Ascending aorta (tissue), 2 donors: ENCODE measurements at regions not wholly inside any gene's neighbourhood (a gene's known extent, or its start where the extent isn't known, plus 50 kb on each side); places are given as distances from the start of the nearest gene placed in this dataset.

Experiments used
- DNase-seq, 2 donors: peaks; one replicate each; pipeline ENCODE4 v3.0.0-alpha.2; 2019; ENCODE audit warnings: low spot score in 2 of 2
- H3K27ac ChIP-seq, 2 donors: fragments of 200-600 bp; sonication (generic); one replicate each; pipeline ENCODE4 v1.5.1; 2016 to 2017; ENCODE audit warnings: mild to moderate bottlenecking in 1 of 2
- H3K27me3 ChIP-seq: fragments of 200-600 bp; sonication (generic); one replicate; pipeline ENCODE4 v1.5.1; 2017
- H3K36me3 ChIP-seq, 2 donors: fragments of 200-600 bp; sonication (generic); one replicate each; pipeline ENCODE4 v1.5.1; 2016
- H3K4me1 ChIP-seq, 2 donors: fragments of 200-600 bp; sonication (generic); one replicate each; pipeline ENCODE4 v1.5.1; 2016 to 2017; ENCODE audit warnings: mild to moderate bottlenecking in 1 of 2
- H3K4me3 ChIP-seq, 2 donors: fragments of 200-600 bp; sonication (generic); one replicate each; pipeline ENCODE4 v1.5.1; 2016 to 2017; ENCODE audit warnings: mild to moderate bottlenecking in 1 of 2
- H3K9me3 ChIP-seq, 2 donors: fragments of 200-600 bp; sonication (generic); one replicate each; pipeline ENCODE4 v1.5.1; 2016
- CTCF ChIP-seq, 3 experiments: fragments of 200-600 bp in 2 of 3; fragments of 450-650 bp in 1 of 3; sonication (generic) in 2 of 3; IDR thresholded peaks; one replicate each; pipeline ENCODE4 v1.5.1; 2016 to 2019; ENCODE audit warnings: antibody characterized with exemption in 3 of 3, mild to moderate bottlenecking in 1 of 3, moderate library complexity in 1 of 3
- intact Hi-C: fragments of 100-400 bp; cut with DNase I; formaldehyde crosslinking; loops from one replicate; pipeline ENCODE4 v1.15.1; 2023

GRCh38 chr10:111871458-111871857 is 312.1 kb downstream of the GPAM start:
- Histone ChIP-seq H3K4me3 (no peak overlapping the region), H3K4me1 (no peaks in the 10 kb centered on the region), H3K27ac (no peak overlapping the region), H3K27me3 (no peaks in the 10 kb centered on the region), H3K36me3 (no peaks in the 10 kb centered on the region), H3K9me3 (no peaks in the 10 kb centered on the region)
- intact Hi-C loops = no loop called here
- DNase-seq = no peak
- no peak for TF ChIP-seq CTCF (IDR thresholded peaks at IDR 0.05)

GRCh38 chr10:111872591-111872990 is 311.0 kb downstream of the GPAM start:
- TF ChIP-seq CTCF (IDR thresholded peaks at IDR 0.05) = no peak
- intact Hi-C loops = no loop called here

GRCh38 chr10:111873041-111873440 is 310.5 kb downstream of the GPAM start:
- Histone ChIP-seq H3K4me3 (no peak overlapping the region), H3K4me1 (no peaks in the 10 kb centered on the region), H3K36me3 (no peaks in the 10 kb centered on the region), H3K9me3 (no peaks in the 10 kb centered on the region), H3K27me3 (no peaks in the 10 kb centered on the region), H3K27ac (no peak overlapping the region)
- DNase-seq = no peak
- intact Hi-C loops = no loop called here
- no peak for TF ChIP-seq CTCF (IDR thresholded peaks at IDR 0.05)

More at GRCh38 chr10:111872591-111872990, 311.0 kb downstream of the GPAM start:
- no peak overlapping the region for H3K4me3 ChIP-seq
- H3K36me3 ChIP-seq = no peaks in the 10 kb centered on the region
- H3K4me1 ChIP-seq = no peaks in the 10 kb centered on the region
- DNase-seq = no peak
- H3K9me3 ChIP-seq = no peaks in the 10 kb centered on the region
- H3K27me3 ChIP-seq = no peaks in the 10 kb centered on the region
- H3K27ac ChIP-seq = no peak overlapping the region

GRCh38 chr10:111873621-111874135 is 309.9 kb downstream of the GPAM start:
- Histone ChIP-seq H3K27me3 (no peaks in the 10 kb centered on the region), H3K9me3 (no peaks in the 10 kb centered on the region), H3K4me1 (no peaks in the 10 kb centered on the region), H3K4me3 (no peak overlapping the region), H3K36me3 (no peaks in the 10 kb centered on the region), H3K27ac (no peak overlapping the region)
- intact Hi-C loops = no loop called here
- no peak for TF ChIP-seq CTCF (IDR thresholded peaks at IDR 0.05)
- DNase-seq = no peak

- H3K36me3 ChIP-seq = no peaks in the 10 kb centered on the region
- intact Hi-C loops = no loop called here
Observed at GRCh38 chr10:111874576-111874975, 309.0 kb downstream of the GPAM start.

More at GRCh38 chr10:111874576-111874975, 309.0 kb downstream of the GPAM start:
- no peak for TF ChIP-seq CTCF (IDR thresholded peaks at IDR 0.05)
- H3K4me3 ChIP-seq = no peak overlapping the region
- H3K27me3 ChIP-seq = no peaks in the 10 kb centered on the region
- no peaks in the 10 kb centered on the region for H3K4me1 ChIP-seq
- no peak overlapping the region for H3K27ac ChIP-seq
- no peak for DNase-seq
- no peaks in the 10 kb centered on the region for H3K9me3 ChIP-seq
